ENCODE measurements at regions not wholly inside any gene's neighbourhood (a gene's known extent, or its start where the extent isn't known, plus 50 kb on each side); places are given as distances from the start of the nearest gene placed in this dataset.

DNA sequence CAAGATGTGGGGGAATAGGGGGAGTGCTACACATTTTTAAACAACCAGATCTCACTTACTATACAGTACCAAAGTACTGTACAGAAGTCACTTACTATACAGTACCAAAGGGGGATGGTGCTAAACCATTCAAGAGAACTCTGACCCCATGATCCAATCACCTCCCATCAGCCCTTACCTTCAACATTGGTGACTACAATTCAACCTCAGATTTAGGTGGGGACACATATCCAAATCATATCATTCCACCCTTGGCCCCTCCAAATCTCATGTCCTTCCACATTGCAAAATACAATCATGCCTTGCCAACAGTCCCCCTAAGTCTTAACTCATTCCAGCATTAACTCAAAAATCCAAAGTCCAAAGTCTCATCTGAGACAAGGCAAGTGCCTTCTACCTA is 49.9 kb upstream of the CD2AP start:
- peaks cover 12% of the 10 kb centered on the region for H3K9me3 Mint-ChIP-seq
- intact Hi-C loops (cut with micrococcal nuclease): no loop called here
- DNase-seq: no peak
- no peaks in the 10 kb centered on the region for H3K27me3 Mint-ChIP-seq
- ChIA-PET CTCF (no interaction called here), POLR2A (no interaction called here)
- no peak overlapping the region for H3K27ac Mint-ChIP-seq
- peaks cover 5% of the 10 kb centered on the region for H3K36me3 Mint-ChIP-seq (ENCODE audit: low read depth)
- H3K4me3 Mint-ChIP-seq: no peak overlapping the region
- no peak for ATAC-seq
- TF ChIP-seq, protein P1, sequence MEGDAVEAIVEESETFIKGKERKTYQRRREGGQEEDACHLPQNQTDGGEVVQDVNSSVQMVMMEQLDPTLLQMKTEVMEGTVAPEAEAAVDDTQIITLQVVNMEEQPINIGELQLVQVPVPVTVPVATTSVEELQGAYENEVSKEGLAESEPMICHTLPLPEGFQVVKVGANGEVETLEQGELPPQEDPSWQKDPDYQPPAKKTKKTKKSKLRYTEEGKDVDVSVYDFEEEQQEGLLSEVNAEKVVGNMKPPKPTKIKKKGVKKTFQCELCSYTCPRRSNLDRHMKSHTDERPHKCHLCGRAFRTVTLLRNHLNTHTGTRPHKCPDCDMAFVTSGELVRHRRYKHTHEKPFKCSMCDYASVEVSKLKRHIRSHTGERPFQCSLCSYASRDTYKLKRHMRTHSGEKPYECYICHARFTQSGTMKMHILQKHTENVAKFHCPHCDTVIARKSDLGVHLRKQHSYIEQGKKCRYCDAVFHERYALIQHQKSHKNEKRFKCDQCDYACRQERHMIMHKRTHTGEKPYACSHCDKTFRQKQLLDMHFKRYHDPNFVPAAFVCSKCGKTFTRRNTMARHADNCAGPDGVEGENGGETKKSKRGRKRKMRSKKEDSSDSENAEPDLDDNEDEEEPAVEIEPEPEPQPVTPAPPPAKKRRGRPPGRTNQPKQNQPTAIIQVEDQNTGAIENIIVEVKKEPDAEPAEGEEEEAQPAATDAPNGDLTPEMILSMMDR (IDR thresholded peaks at IDR 0.05): no peak
- H3K4me1 Mint-ChIP-seq (ENCODE audit: low read depth): no peaks in the 10 kb centered on the region
